ENCODE measurements at regions not wholly inside any gene's neighbourhood (a gene's known extent, or its start where the extent isn't known, plus 50 kb on each side); places are given as distances from the start of the nearest gene placed in this dataset.

GRCh38 chr11:134633276-134633675, 221.2 kb upstream of the B3GAT1 start:
- Histone ChIP-seq H3K9me3 (no peaks in the 10 kb centered on the region), H3K36me3 (no peaks in the 10 kb centered on the region), H3K27me3 (no peaks in the 10 kb centered on the region), H3K4me1 (no peaks in the 10 kb centered on the region), H3K4me3 (no peak overlapping the region), H3K27ac (no peak overlapping the region)
- in situ Hi-C loops (cut with MboI; ENCODE audit: low sequenced_read_pairs in 4 of 4) (no loop called here), intact Hi-C loops (cut with DNase I; ENCODE audit: low total_unique reads) (no loop called here)
- no peak for TF ChIP-seq POLR2A (IDR thresholded peaks at IDR 0.05)
- TF ChIP-seq CTCF (IDR thresholded peaks at IDR 0.05 in 4 of 5, conservative IDR thresholded peaks at IDR 0.05 in 1 of 5), result no peak
- no peak for ATAC-seq
- no peak for DNase-seq

DNA sequence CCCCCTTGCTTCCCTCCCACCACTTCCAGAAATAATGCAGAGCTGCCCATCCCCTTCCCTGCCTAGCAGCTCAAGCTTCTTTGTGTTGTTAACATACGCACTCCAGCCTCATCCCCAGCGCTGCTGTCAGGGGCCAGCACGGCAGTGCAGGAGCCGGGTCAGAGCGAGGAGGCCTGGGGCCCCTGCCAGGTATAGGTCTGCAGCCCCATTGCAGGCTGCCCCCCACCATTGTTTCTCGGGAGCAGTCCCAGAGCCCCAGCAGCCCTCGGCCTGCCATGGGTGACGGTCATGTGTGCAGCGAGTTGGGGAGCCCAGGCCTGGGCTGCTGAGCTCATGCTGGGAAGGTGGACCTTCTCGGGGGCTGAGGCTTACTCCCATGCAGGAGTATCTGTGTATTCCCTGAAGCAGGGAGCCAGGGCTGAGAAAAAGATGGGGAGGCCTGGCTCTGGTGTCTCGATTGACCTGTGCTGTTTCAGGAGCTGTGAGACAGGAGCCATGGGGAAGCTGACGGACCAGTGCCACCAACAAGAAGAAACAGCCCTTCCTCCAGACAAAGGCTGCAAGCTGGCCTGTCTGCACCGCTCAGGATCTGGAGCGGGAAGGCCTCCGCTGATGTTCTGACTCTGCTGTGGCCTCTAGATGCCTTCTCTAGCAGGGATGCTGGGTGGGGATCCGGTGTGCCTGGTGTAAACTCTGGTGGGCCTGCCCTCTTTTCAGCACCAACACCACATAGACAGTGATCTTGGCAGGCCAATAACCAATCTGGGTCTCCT, 220.5 kb upstream of the B3GAT1 start:
- in situ Hi-C loops (cut with MboI; ENCODE audit: low sequenced_read_pairs in 4 of 4), result no loop called here
- H3K27me3 ChIP-seq, result no peaks in the 10 kb centered on the region
- no peak overlapping the region for H3K27ac ChIP-seq
- no peak for ATAC-seq
- no peak for TF ChIP-seq CTCF (IDR thresholded peaks at IDR 0.05 in 4 of 5, conservative IDR thresholded peaks at IDR 0.05 in 1 of 5)
- TF ChIP-seq POLR2A (IDR thresholded peaks at IDR 0.05), result no peak
- no peak overlapping the region for H3K4me3 ChIP-seq
- no peaks in the 10 kb centered on the region for H3K4me1 ChIP-seq
- DNase-seq, result no peak
- intact Hi-C loops (cut with DNase I; ENCODE audit: low total_unique reads), result no loop called here
- H3K36me3 ChIP-seq, result no peaks in the 10 kb centered on the region
- H3K9me3 ChIP-seq, result no peaks in the 10 kb centered on the region

- no peaks in the 10 kb centered on the region for H3K36me3 ChIP-seq
- DNase-seq (no peak), ATAC-seq (no peak)
- H3K27ac ChIP-seq, result no peak overlapping the region
- H3K4me3 ChIP-seq, result no peak overlapping the region
- no peaks in the 10 kb centered on the region for H3K9me3 ChIP-seq
- in situ Hi-C loops (cut with MboI; ENCODE audit: low sequenced_read_pairs in 4 of 4), result no loop called here
- intact Hi-C loops (cut with DNase I; ENCODE audit: low total_unique reads), result no loop called here
- H3K4me1 ChIP-seq, result no peaks in the 10 kb centered on the region
- TF ChIP-seq POLR2A (IDR thresholded peaks at IDR 0.05) (no peak), CTCF (IDR thresholded peaks at IDR 0.05 in 4 of 5, conservative IDR thresholded peaks at IDR 0.05 in 1 of 5) (no peak)
- H3K27me3 ChIP-seq, result no peaks in the 10 kb centered on the region
Observed at GRCh38 chr11:134630861-134631260, 218.8 kb upstream of the B3GAT1 start.

GRCh38 chr11:134628426-134628825, 216.4 kb upstream of the B3GAT1 start:
- in situ Hi-C loops (cut with MboI; ENCODE audit: low sequenced_read_pairs in 4 of 4) (no loop called here), intact Hi-C loops (cut with DNase I; ENCODE audit: low total_unique reads) (no loop called here)
- Histone ChIP-seq H3K9me3 (no peaks in the 10 kb centered on the region), H3K36me3 (no peaks in the 10 kb centered on the region), H3K27ac (no peak overlapping the region), H3K4me1 (no peaks in the 10 kb centered on the region), H3K27me3 (no peaks in the 10 kb centered on the region), H3K4me3 (no peak overlapping the region)
- ATAC-seq, result no peak
- TF ChIP-seq CTCF (IDR thresholded peaks at IDR 0.05 in 4 of 5, conservative IDR thresholded peaks at IDR 0.05 in 1 of 5), result no peak
- TF ChIP-seq POLR2A (IDR thresholded peaks at IDR 0.05), result no peak
- no peak for DNase-seq

- in situ Hi-C loops (cut with MboI; ENCODE audit: low sequenced_read_pairs in 4 of 4), result no loop called here
- no peaks in the 10 kb centered on the region for H3K27me3 ChIP-seq
- intact Hi-C loops (cut with DNase I; ENCODE audit: low total_unique reads), result no loop called here
Observed at GRCh38 chr11:134626032-134626431, 214.0 kb upstream of the B3GAT1 start.

More at GRCh38 chr11:134626032-134626431, 214.0 kb upstream of the B3GAT1 start:
- no peak for ATAC-seq
- no peaks in the 10 kb centered on the region for H3K4me1 ChIP-seq
- TF ChIP-seq CTCF (IDR thresholded peaks at IDR 0.05 in 4 of 5, conservative IDR thresholded peaks at IDR 0.05 in 1 of 5), result no peak
- TF ChIP-seq POLR2A (IDR thresholded peaks at IDR 0.05), result no peak
- H3K36me3 ChIP-seq, result no peaks in the 10 kb centered on the region
- no peak overlapping the region for H3K4me3 ChIP-seq
- no peak for DNase-seq
- H3K27ac ChIP-seq, result no peak overlapping the region
- no peaks in the 10 kb centered on the region for H3K9me3 ChIP-seq
